Endothelial cell of umbilical vein (primary cell): ENCODE measurements at regions not wholly inside any gene's neighbourhood (a gene's known extent, or its start where the extent isn't known, plus 50 kb on each side); places are given as distances from the start of the nearest gene placed in this dataset.

Experiments used
- BruUV-seq: library from RNA; stranded (reverse); fragments of 400-500 nt; replicated peaks from 2 replicates; lab custom pipeline; 2021; lab: Mats Ljungman, UMichigan
- CTCF ChIA-PET: fragments of 300-600, 350-600 bp; sonication (Branson Sonifier 250); formaldehyde crosslinking; loops from one replicate; lab custom pipeline; 2021; ENCODE audit warnings: antibody characterized with exemption, inconsistent platforms; lab: Charles Lee
- POLR2A ChIA-PET: fragments of 300-600, 350-600 bp; sonication (Branson Sonifier 250); formaldehyde crosslinking; loops from one replicate; lab custom pipeline; 2021; ENCODE audit warnings: antibody characterized with exemption, inconsistent platforms; lab: Charles Lee
- DNase-seq: peaks from one replicate; pipeline ENCODE4 v3.0.0-alpha.2; 2011; ENCODE audit warnings: low read depth, low spot score
- FAIRE-seq: peaks from 2 replicates; lab custom pipeline; 2011; peaks lifted over from hg19 to GRCh38; lab: Jason Lieb, UNC
- H2AFZ ChIP-seq: 2 replicates; pipeline ENCODE4 v1.6.0; 2012; ENCODE audit warnings: low read depth, low read length, control low read depth, inconsistent platforms
- H3K27ac ChIP-seq: 2 replicates; pipeline ENCODE4 v1.5.1; 2011; ENCODE audit warnings: low read depth, mild to moderate bottlenecking, control low read depth, low read length, moderate library complexity; ENCODE audit not compliant: insufficient read depth
- H3K27me3 ChIP-seq, 2 experiments: 2 replicates each; pipeline versions ENCODE4 v1.6.0 to v1.6.1; 2011; ENCODE audit warnings: low read length in 2 of 2, mixed read lengths in 1 of 2; ENCODE audit not compliant: control insufficient read depth in 2 of 2, insufficient read depth in 2 of 2
- H3K36me3 ChIP-seq, 2 experiments: 2 replicates in 1 of 2; 3 replicates in 1 of 2; pipeline ENCODE4 v1.5.1; 2011; ENCODE audit warnings: low read length in 2 of 2, mild to moderate bottlenecking in 1 of 2, moderate library complexity in 1 of 2; ENCODE audit not compliant: control insufficient read depth in 2 of 2, insufficient read depth in 2 of 2; ENCODE audit errors: extremely low read depth in 1 of 2
- H3K4me1 ChIP-seq: 3 replicates; pipeline ENCODE4 v1.5.1; 2011; ENCODE audit warnings: mild to moderate bottlenecking, low read length; ENCODE audit not compliant: control insufficient read depth, insufficient read depth; ENCODE audit errors: extremely low read depth
- H3K4me2 ChIP-seq: 2 replicates; pipeline ENCODE4 v1.6.1; 2011; ENCODE audit warnings: low read length, control low read depth, mixed read lengths; ENCODE audit not compliant: insufficient read depth
- H3K4me3 ChIP-seq, 3 experiments: fragments of 200-600 bp in 1 of 3; sonication (generic), shearing (Covaris generic) in 1 of 3; replicated peaks in 1 of 3; 2 replicates each; pipeline ENCODE4 v1.5.1; 2011 to 2016; ENCODE audit warnings: control low read depth in 3 of 3, low read length in 3 of 3, mild to moderate bottlenecking in 2 of 3, inconsistent platforms in 1 of 3, low read depth in 1 of 3, moderate library complexity in 1 of 3; ENCODE audit not compliant: insufficient read depth in 1 of 3
- H3K79me2 ChIP-seq: 2 replicates; pipeline ENCODE4 v1.6.0; 2012; ENCODE audit warnings: low read length, inconsistent platforms; ENCODE audit not compliant: control insufficient read depth, insufficient read depth
- H3K9ac ChIP-seq: replicated peaks from 2 replicates; pipeline ENCODE3; 2011; ENCODE audit warnings: low read length, control low read depth; ENCODE audit not compliant: insufficient read depth; ENCODE audit errors: extremely low read depth
- H3K9me1 ChIP-seq: replicated peaks from 3 replicates; pipeline ENCODE4 v1.6.0; 2011; ENCODE audit warnings: mild to moderate bottlenecking, low read length; ENCODE audit not compliant: control insufficient read depth, insufficient read depth; ENCODE audit errors: extremely low read depth
- H3K9me3 ChIP-seq: replicated peaks from 2 replicates; pipeline ENCODE4 v1.5.1; 2012; ENCODE audit warnings: low read length, inconsistent platforms; ENCODE audit not compliant: control insufficient read depth, insufficient read depth
- H4K20me1 ChIP-seq: replicated peaks from 2 replicates; pipeline ENCODE3; 2011; ENCODE audit warnings: mild to moderate bottlenecking, low read length; ENCODE audit not compliant: control insufficient read depth, insufficient read depth; ENCODE audit errors: extremely low read depth
- EZH2 ChIP-seq: IDR thresholded peaks from 2 replicates; pipeline ENCODE4 v1.6.1; 2012; ENCODE audit warnings: borderline replicate concordance, low read depth, mild to moderate bottlenecking, moderate library complexity, low read length, inconsistent platforms; ENCODE audit not compliant: severe bottlenecking
- FOS ChIP-seq: IDR thresholded peaks from 2 replicates; pipeline ENCODE4 v1.6.1; 2011; ENCODE audit warnings: mild to moderate bottlenecking, low read length, moderate library complexity, borderline replicate concordance; ENCODE audit not compliant: insufficient read depth
- GATA2 ChIP-seq: IDR thresholded peaks from 2 replicates; pipeline ENCODE4 v1.7.0; 2011; ENCODE audit warnings: low read depth, mild to moderate bottlenecking, moderate library complexity, mixed read lengths, low read length; ENCODE audit not compliant: insufficient read length, insufficient read depth
- JUN ChIP-seq: IDR thresholded peaks from 2 replicates; pipeline ENCODE4 v1.6.1; 2011; ENCODE audit warnings: borderline replicate concordance, low read depth; ENCODE audit not compliant: insufficient read length, insufficient read depth
- MAX ChIP-seq: IDR thresholded peaks from 2 replicates; pipeline ENCODE4 v1.6.1; 2011; ENCODE audit not compliant: insufficient read depth, insufficient read length
- MYC ChIP-seq: IDR thresholded peaks from one replicate; pipeline ENCODE4 v1.6.1; 2011; ENCODE audit warnings: mild to moderate bottlenecking, low read depth, low read length
- POLR2A ChIP-seq: IDR thresholded peaks from 2 replicates; pipeline ENCODE4 v1.6.1; 2012; ENCODE audit warnings: low read depth, mild to moderate bottlenecking, control low read depth, low read length
- POLR2AphosphoS5 ChIP-seq: IDR thresholded peaks from 2 replicates; pipeline ENCODE4 v1.6.1; 2012; ENCODE audit warnings: low read depth, mild to moderate bottlenecking, control low read depth, low read length, moderate library complexity; ENCODE audit not compliant: insufficient read depth
- dilution Hi-C: fragments of 300-500 bp; cut with MboI; formaldehyde crosslinking; loops from one replicate; pipeline ENCODE4 v1.15.0; 2019; ENCODE audit warnings: low sequenced_read_pairs; ENCODE audit not compliant: extremely low pct_ligation_motif_present
- intact Hi-C: fragments of 100-400 bp; cut with micrococcal nuclease; formaldehyde crosslinking; loops from one replicate; pipeline ENCODE4 v1.10.0; 2022
- TF ChIP-seq, protein P1 (sequence below), 2 donors: IDR thresholded peaks; 1 replicate in 1 of 2; 2 replicates in 1 of 2; pipeline ENCODE4 v1.5.1; 2011; ENCODE audit warnings: low read length in 2 of 2, mild to moderate bottlenecking in 2 of 2, moderate library complexity in 2 of 2, control low read depth in 1 of 2, inconsistent platforms in 1 of 2, low read depth in 1 of 2; ENCODE audit not compliant: insufficient read depth in 1 of 2; ENCODE audit errors: extremely low read depth in 1 of 2

GRCh38 chr4:10245751-10246150 lies 129.2 kb upstream of the WDR1 start:
- dilution Hi-C loops (no loop called here), intact Hi-C loops (no loop called here)
- Histone ChIP-seq H3K9me3 (no peaks in the 10 kb centered on the region), H2AFZ (no peak overlapping the region), H3K79me2 (no peaks in the 10 kb centered on the region), H3K4me1 (no peaks in the 10 kb centered on the region), H3K4me2 (no peak overlapping the region), H4K20me1 (no peaks in the 10 kb centered on the region), H3K9me1 (no peaks in the 10 kb centered on the region), H3K27ac (no peak overlapping the region), H3K36me3 (no peaks in the 10 kb centered on the region), H3K27me3 (peaks cover 0 to 4% of the 10 kb centered on the region in 2 experiments), H3K9ac (no peak overlapping the region), H3K4me3 (no peak overlapping the region)
- FAIRE-seq (no peak), DNase-seq (no peak)
- TF ChIP-seq GATA2 (no peak), EZH2 (no peak), JUN (no peak), FOS (no peak), MYC (no peak), POLR2AphosphoS5 (no peak), MAX (no peak), POLR2A (no peak)
- TF ChIP-seq, protein P1, sequence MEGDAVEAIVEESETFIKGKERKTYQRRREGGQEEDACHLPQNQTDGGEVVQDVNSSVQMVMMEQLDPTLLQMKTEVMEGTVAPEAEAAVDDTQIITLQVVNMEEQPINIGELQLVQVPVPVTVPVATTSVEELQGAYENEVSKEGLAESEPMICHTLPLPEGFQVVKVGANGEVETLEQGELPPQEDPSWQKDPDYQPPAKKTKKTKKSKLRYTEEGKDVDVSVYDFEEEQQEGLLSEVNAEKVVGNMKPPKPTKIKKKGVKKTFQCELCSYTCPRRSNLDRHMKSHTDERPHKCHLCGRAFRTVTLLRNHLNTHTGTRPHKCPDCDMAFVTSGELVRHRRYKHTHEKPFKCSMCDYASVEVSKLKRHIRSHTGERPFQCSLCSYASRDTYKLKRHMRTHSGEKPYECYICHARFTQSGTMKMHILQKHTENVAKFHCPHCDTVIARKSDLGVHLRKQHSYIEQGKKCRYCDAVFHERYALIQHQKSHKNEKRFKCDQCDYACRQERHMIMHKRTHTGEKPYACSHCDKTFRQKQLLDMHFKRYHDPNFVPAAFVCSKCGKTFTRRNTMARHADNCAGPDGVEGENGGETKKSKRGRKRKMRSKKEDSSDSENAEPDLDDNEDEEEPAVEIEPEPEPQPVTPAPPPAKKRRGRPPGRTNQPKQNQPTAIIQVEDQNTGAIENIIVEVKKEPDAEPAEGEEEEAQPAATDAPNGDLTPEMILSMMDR (IDR thresholded peaks at IDR 0.05; ENCODE audit: extremely low read depth in 1 of 2, insufficient read depth in 1 of 2, low read depth in 1 of 2, low read length in 2 of 2) = no peak
- BruUV-seq = no TSS peak
- ChIA-PET CTCF (interaction anchor here (0.7 to 1.4 kb wide), 2 partner anchors 11 to 21 kb away, joined by 3 to 4 read pairs; no protein-coding TSS in a partner anchor), POLR2A (no interaction called here)
